HepG2 (cell line): ENCODE measurements at regions not wholly inside any gene's neighbourhood (a gene's known extent, or its start where the extent isn't known, plus 50 kb on each side); places are given as distances from the start of the nearest gene placed in this dataset.

ENCODE experiments used
- ATAC-seq: fragments of 200-7000 bp; cut with Tn5 transposase; 3 replicates; pipeline ENCODE4 v1.9.1; 2020; ENCODE audit warnings: mild to moderate bottlenecking, moderate library complexity
- BruUV-seq: library from RNA; stranded (reverse); fragments of 400-500 nt; replicated peaks from 2 replicates; lab custom pipeline; 2021; lab: Mats Ljungman, UMichigan
- CTCF ChIA-PET: fragments of 300-600 bp; formaldehyde crosslinking; extraction: SDS; loops from one replicate; lab custom pipeline; 2021; ENCODE audit warnings: low total read pairs, inconsistent platforms, low intra/inter-chr PET ratio; lab: Yijun Ruan, JAX
- POLR2A ChIA-PET: fragments of 350-600 bp; sonication (Branson Sonifier 250); formaldehyde crosslinking; loops from one replicate; lab custom pipeline; 2020; ENCODE audit warnings: antibody characterized with exemption, inconsistent platforms; lab: Yijun Ruan, JAX
- DNase-seq: peaks from one replicate; pipeline ENCODE4 v3.0.0-alpha.2; 2015; ENCODE audit warnings: low spot score
- FAIRE-seq: peaks from 3 replicates; lab custom pipeline; 2011; peaks lifted over from hg19 to GRCh38; lab: Jason Lieb, UNC
- H2AFZ ChIP-seq: one replicate; pipeline ENCODE4 v1.6.1; 2011; ENCODE audit warnings: low read length, inconsistent platforms
- H3K27ac ChIP-seq: fragments of 300-600 bp; 3 replicates; pipeline ENCODE4 v1.8.0; 2011; ENCODE audit warnings: mixed run types, mild to moderate bottlenecking, mixed read lengths, low read length, inconsistent platforms; ENCODE audit not compliant: insufficient read depth; ENCODE audit errors: extremely low read length
- H3K27me3 ChIP-seq, 2 experiments: fragments of 200-600 bp in 1 of 2; 2 replicates in 1 of 2; 3 replicates in 1 of 2; pipeline versions ENCODE4 v1.6.0 to v1.8.0; 2011; ENCODE audit warnings: low read length in 2 of 2, mild to moderate bottlenecking in 2 of 2, moderate library complexity in 2 of 2, inconsistent platforms in 1 of 2; ENCODE audit not compliant: insufficient read depth in 2 of 2, control insufficient read depth in 1 of 2
- H3K36me3 ChIP-seq, 2 experiments: fragments of 200-600 bp in 1 of 2; replicated peaks in 1 of 2; 2 replicates in 1 of 2; 3 replicates in 1 of 2; pipeline versions ENCODE4 v1.5.1 to v1.8.0; 2011; ENCODE audit warnings: low read length in 2 of 2, inconsistent platforms in 1 of 2; ENCODE audit not compliant: insufficient read depth in 2 of 2, control insufficient read depth in 1 of 2
- H3K4me1 ChIP-seq: 2 replicates; pipeline ENCODE4 v1.5.1; 2012; ENCODE audit warnings: low read length, inconsistent platforms; ENCODE audit not compliant: insufficient read depth
- H3K4me2 ChIP-seq: 2 replicates; pipeline ENCODE4 v1.6.0; 2011; ENCODE audit warnings: low read depth, low read length, inconsistent platforms
- H3K4me3 ChIP-seq, 3 experiments: fragments of 200-600 bp in 1 of 3; sonication (generic), shearing (Covaris generic) in 1 of 3; replicated peaks in 1 of 3; 2 replicates each; pipeline ENCODE4 v1.5.1; 2011 to 2016; ENCODE audit warnings: low read length in 3 of 3, inconsistent platforms in 2 of 3, low read depth in 2 of 3, mild to moderate bottlenecking in 2 of 3, control low read depth in 1 of 3, mixed read lengths in 1 of 3; ENCODE audit not compliant: insufficient read depth in 1 of 3
- H3K79me2 ChIP-seq: one replicate; pipeline ENCODE4 v1.6.1; 2011; ENCODE audit warnings: low read length, inconsistent platforms; ENCODE audit not compliant: insufficient read depth
- H3K9ac ChIP-seq: 2 replicates; pipeline ENCODE4 v1.6.0; 2011; ENCODE audit warnings: mild to moderate bottlenecking, low read depth, low read length, inconsistent platforms; ENCODE audit not compliant: insufficient read depth
- H3K9me3 ChIP-seq: 2 replicates; pipeline ENCODE4 v1.5.1; 2012; ENCODE audit warnings: mild to moderate bottlenecking, low read length
- H4K20me1 ChIP-seq: 2 replicates; pipeline ENCODE4 v1.6.0; 2011; ENCODE audit warnings: inconsistent platforms, mild to moderate bottlenecking, low read length, moderate library complexity; ENCODE audit not compliant: insufficient read depth
- HMG20A ChIP-seq: IDR thresholded peaks from 2 replicates; pipeline ENCODE4 v1.6.1; 2016; ENCODE audit warnings: borderline replicate concordance
- KAT2B ChIP-seq: fragments of 150-350 bp; IDR thresholded peaks from 2 replicates; pipeline ENCODE4 v1.6.1; 2014; ENCODE audit warnings: low read depth, low read length, borderline replicate concordance
- RARA ChIP-seq: IDR thresholded peaks from 2 replicates; pipeline ENCODE4 v1.6.1; 2016; ENCODE audit warnings: missing genetic modification reagents, missing compliant biosample characterization
- ZBTB42 ChIP-seq: sonication (generic); formaldehyde crosslinking; IDR thresholded peaks from 2 replicates; pipeline ENCODE4 v1.5.0; 2020; ENCODE audit warnings: mild to moderate bottlenecking, missing genetic modification reagents
- ZNF101 ChIP-seq: sonication (generic); formaldehyde crosslinking; IDR thresholded peaks from 2 replicates; pipeline ENCODE4 v1.4.0; 2020; ENCODE audit warnings: mild to moderate bottlenecking, low read depth, missing genetic modification reagents, borderline replicate concordance
- ZNF326 ChIP-seq: sonication (generic); formaldehyde crosslinking; IDR thresholded peaks from 2 replicates; pipeline ENCODE4 v1.4.0; 2020; ENCODE audit warnings: missing genetic modification reagents, borderline replicate concordance
- ZNF670 ChIP-seq: sonication (generic); formaldehyde crosslinking; IDR thresholded peaks from 2 replicates; pipeline ENCODE4 v1.8.0; 2022; ENCODE audit warnings: mild to moderate bottlenecking, missing genetic modification reagents, borderline replicate concordance
- WGBS: methylation state at CpG from one replicate; pipeline ENCODE4 v1.1.6; 2017; ENCODE audit warnings: low lambda C conversion rate; 5-methylcytosine and 5-hydroxymethylcytosine counted together
- in situ Hi-C: cut with HindIII; loops from 2 replicates; pipeline ENCODE4 v1.10.0; 2017; ENCODE audit warnings: low pct_unique_long_range_greater_than_20kb; ENCODE audit not compliant: extremely low pct_ligation_motif_present
- intact Hi-C: fragments of 100-400 bp; cut with micrococcal nuclease; formaldehyde crosslinking; loops from one replicate; pipeline ENCODE4 v1.10.0; 2022; ENCODE audit not compliant: unreplicated experiment
- TF ChIP-seq, protein P1 (sequence below): sonication (generic); formaldehyde crosslinking; IDR thresholded peaks from 2 replicates; pipeline ENCODE4 v1.4.0; 2020; ENCODE audit warnings: mild to moderate bottlenecking, missing genetic modification reagents

- no peak for ATAC-seq
Observed at GRCh38 chr7:42672339-42672999, 239.4 kb downstream of the C7orf25 start.

More at GRCh38 chr7:42672339-42672999, 239.4 kb downstream of the C7orf25 start:
- POLR2A ChIA-PET, result no interaction called here
- in situ Hi-C loops (no loop called here), intact Hi-C loops (no loop called here)
- H3K79me2 ChIP-seq, result no peaks in the 10 kb centered on the region
- H3K36me3 ChIP-seq, result no peaks in the 10 kb centered on the region
- H3K4me1 ChIP-seq, result no peaks in the 10 kb centered on the region
- H2AFZ ChIP-seq, result no peak overlapping the region
- H3K4me3 ChIP-seq, result no peak overlapping the region
- no peak overlapping the region for H3K4me2 ChIP-seq
- TF ChIP-seq RARA (CRISPR knock-in tag) (no peak), ZNF670 (no peak), HMG20A (CRISPR knock-in tag) (no peak), KAT2B (no peak), ZBTB42 (no peak), ZNF101 (CRISPR knock-in tag) (no peak), ZNF326 (CRISPR knock-in tag) (no peak)
- TF ChIP-seq, protein P1, sequence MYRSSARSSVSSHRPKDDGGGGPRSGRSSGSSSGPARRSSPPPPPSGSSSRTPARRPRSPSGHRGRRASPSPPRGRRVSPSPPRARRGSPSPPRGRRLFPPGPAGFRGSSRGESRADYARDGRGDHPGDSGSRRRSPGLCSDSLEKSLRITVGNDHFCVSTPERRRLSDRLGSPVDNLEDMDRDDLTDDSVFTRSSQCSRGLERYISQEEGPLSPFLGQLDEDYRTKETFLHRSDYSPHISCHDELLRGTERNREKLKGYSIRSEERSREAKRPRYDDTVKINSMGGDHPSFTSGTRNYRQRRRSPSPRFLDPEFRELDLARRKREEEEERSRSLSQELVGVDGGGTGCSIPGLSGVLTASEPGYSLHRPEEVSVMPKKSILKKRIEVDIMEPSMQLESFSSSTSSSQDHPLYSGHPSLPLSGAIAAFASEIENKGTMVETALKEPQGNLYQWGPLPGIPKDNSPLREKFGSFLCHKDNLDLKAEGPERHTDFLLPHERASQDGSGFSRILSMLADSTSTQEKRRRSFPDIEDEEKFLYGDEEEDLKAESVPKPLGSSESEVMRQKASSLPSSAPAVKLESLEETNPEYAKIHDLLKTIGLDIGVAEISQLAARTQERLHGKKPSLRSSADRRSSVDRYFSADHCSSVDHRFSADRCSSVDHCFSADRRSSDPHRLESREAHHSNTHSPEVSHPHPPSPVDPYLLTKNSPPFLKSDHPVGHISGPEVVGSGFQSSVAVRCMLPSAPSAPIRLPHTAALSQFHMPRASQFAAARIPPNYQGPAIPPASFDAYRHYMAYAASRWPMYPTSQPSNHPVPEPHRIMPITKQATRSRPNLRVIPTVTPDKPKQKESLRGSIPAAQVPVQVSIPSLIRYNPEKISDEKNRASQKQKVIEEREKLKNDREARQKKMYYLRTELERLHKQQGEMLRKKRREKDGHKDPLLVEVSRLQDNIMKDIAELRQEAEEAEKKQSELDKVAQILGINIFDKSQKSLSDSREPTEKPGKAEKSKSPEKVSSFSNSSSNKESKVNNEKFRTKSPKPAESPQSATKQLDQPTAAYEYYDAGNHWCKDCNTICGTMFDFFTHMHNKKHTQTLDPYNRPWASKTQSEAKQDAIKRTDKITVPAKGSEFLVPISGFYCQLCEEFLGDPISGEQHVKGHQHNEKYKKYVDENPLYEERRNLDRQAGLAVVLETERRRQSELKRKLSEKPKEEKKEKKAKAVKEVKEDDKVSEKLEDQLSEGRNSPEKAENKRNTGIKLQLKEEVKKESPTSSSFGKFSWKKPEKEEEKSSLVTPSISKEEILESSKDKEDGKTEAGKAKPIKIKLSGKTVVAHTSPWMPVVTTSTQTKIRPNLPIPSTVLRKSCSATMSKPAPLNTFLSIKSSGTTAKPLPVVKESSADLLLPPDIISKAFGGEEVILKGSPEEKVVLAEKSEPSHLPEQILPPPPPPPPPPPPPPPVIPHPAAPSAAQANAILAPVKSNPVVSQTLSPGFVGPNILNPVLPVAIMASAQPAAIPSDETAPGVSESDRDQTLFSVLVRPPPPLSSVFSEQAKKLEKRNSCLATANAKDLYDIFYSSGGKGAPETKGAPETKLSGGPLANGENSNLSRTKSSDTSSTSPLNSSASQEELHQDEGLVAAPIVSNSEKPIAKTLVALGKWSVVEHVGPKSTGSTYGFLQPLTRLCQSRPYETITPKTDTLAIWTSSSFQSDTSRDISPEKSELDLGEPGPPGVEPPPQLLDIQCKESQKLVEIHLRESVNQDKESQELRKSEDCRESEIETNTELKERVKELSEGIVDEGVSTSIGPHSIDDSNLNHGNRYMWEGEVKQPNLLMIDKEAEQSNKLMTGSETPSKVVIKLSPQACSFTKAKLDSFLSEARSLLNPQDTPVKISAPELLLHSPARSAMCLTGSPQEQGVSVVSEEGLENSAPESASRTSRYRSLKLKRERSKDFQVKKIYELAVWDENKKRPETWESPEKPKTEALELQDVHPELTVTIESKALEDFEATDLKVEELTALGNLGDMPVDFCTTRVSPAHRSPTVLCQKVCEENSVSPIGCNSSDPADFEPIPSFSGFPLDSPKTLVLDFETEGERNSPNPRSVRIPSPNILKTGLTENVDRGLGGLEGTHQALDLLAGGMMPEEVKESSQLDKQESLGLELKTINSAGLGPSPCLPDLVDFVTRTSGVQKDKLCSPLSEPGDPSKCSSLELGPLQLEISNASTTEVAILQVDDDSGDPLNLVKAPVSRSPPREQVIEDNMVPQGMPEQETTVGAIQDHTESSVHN (CRISPR knock-in tag), result no peak
- TF ChIP-seq, all 625 proteins: peak for 0
- no TSS peak for BruUV-seq
- DNase-seq (no peak), FAIRE-seq (no peak)
- WGBS, result 0% methylated on average over 2 of the region's 2 CpGs
- Histone ChIP-seq H3K27ac (no peak overlapping the region), H3K27me3 (no peaks in the 10 kb centered on the region), H4K20me1 (no peaks in the 10 kb centered on the region), H3K9ac (no peak overlapping the region), H3K9me3 (peaks cover 4% of the 10 kb centered on the region)
- CTCF ChIA-PET, result no interaction called here
